ENCODE measurements at regions not wholly inside any gene's neighbourhood (a gene's known extent, or its start where the extent isn't known, plus 50 kb on each side); places are given as distances from the start of the nearest gene placed in this dataset.

GRCh38 chr3:143184099-143184498 lies 64.5 kb downstream of the CHST2 start (continued):
- TF ChIP-seq ZNF687 (IDR thresholded peaks at IDR 0.05) (no peak), ASH2L (IDR thresholded peaks at IDR 0.05; ENCODE audit: borderline replicate concordance, low read depth) (no peak)

GRCh38 chr3:143185401-143185800 lies 65.8 kb downstream of the CHST2 start:
- no peak for FAIRE-seq
- no peak overlapping the region for H3K4me3 ChIP-seq
- intact Hi-C loops (cut with micrococcal nuclease; ENCODE audit: unreplicated experiment): no loop called here
- no peak for ATAC-seq
- no TSS peak for BruUV-seq (replicated peaks)
- H3K36me3 ChIP-seq (ENCODE audit: control insufficient read depth in 2 of 2, insufficient read depth in 2 of 2, low read length in 1 of 2): no peaks in the 10 kb centered on the region
- ChIA-PET CTCF (no interaction called here), RAD21 (ENCODE audit: unreplicated experiment) (no interaction called here), POLR2A (interaction anchor here (1.8 kb wide), 1 partner anchor 14 kb away, joined by 5 read pairs; no protein-coding TSS in a partner anchor), SMC1A (ENCODE audit: uncharacterized antibody, unreplicated experiment) (no interaction called here)
- no peak for DNase-seq (ENCODE audit: low read depth, low spot score)
- H3K79me2 ChIP-seq (ENCODE audit: control insufficient read depth, insufficient read depth, low read length): no peaks in the 10 kb centered on the region
- H3K27ac ChIP-seq (ENCODE audit: control insufficient read depth, insufficient read depth): no peak overlapping the region
- no peak overlapping the region for H2AFZ ChIP-seq (ENCODE audit: control insufficient read depth, low read depth, low read length)
- H3K4me1 ChIP-seq (ENCODE audit: control insufficient read depth, insufficient read depth, low read length): no peaks in the 10 kb centered on the region
- H3K9ac ChIP-seq (ENCODE audit: control insufficient read depth, insufficient read depth, low read length): no peak overlapping the region
- TF ChIP-seq ATF2 (IDR thresholded peaks at IDR 0.05; ENCODE audit: low read length) (no peak), TAF1 (IDR thresholded peaks at IDR 0.05; ENCODE audit: borderline replicate concordance, low read depth, low read length) (no peak), IRF3 (IDR thresholded peaks at IDR 0.05) (no peak), ZZZ3 (IDR thresholded peaks at IDR 0.05; ENCODE audit: control insufficient read depth, insufficient read length, low read depth) (no peak), SIN3A (IDR thresholded peaks at IDR 0.05; ENCODE audit: low read depth, low read length) (no peak), FOS (IDR thresholded peaks at IDR 0.05; ENCODE audit: borderline replicate concordance, extremely low read depth, insufficient read length) (no peak), CBX3 (IDR thresholded peaks at IDR 0.05; ENCODE audit: borderline replicate concordance, low read depth) (no peak), CHD4 (IDR thresholded peaks at IDR 0.05) (no peak), CREM (IDR thresholded peaks at IDR 0.05; ENCODE audit: low read depth) (no peak), FOXK2 (IDR thresholded peaks at IDR 0.05) (no peak), MYC (IDR thresholded peaks at IDR 0.05; ENCODE audit: insufficient read depth, insufficient read length, insufficient replicate concordance, low read length, severe bottlenecking) (no peak), NFXL1 (IDR thresholded peaks at IDR 0.05; ENCODE audit: borderline replicate concordance) (no peak), RAD21 (IDR thresholded peaks at IDR 0.05; ENCODE audit: insufficient read depth, low read depth, low read length) (no peak)
- H3K4me2 ChIP-seq (ENCODE audit: control insufficient read depth, insufficient read depth): no peak overlapping the region
- no peaks in the 10 kb centered on the region for H3K27me3 ChIP-seq (replicated peaks in 1 of 2; ENCODE audit: control insufficient read depth in 2 of 2, insufficient read depth in 2 of 2, low read length in 1 of 2)
- in situ Hi-C loops (cut with MboI): no loop called here
- H4K20me1 ChIP-seq (ENCODE audit: control insufficient read depth, insufficient read depth): no peaks in the 10 kb centered on the region
- H3K9me3 ChIP-seq (replicated peaks; ENCODE audit: control insufficient read depth, insufficient read depth, low read length): peaks cover 3% of the 10 kb centered on the region; the same call in 2 of the 3 replicates

All from GM12878 (cell line).